PFSK-1 (cell line): ENCODE measurements at regions not wholly inside any gene's neighbourhood (a gene's known extent, or its start where the extent isn't known, plus 50 kb on each side); places are given as distances from the start of the nearest gene placed in this dataset.

ENCODE experiments used
- FOXP2 ChIP-seq: optimal IDR thresholded peaks from 2 replicates; pipeline ENCODE3; 2011; ENCODE audit warnings: borderline replicate concordance, control low read depth, inconsistent platforms; ENCODE audit not compliant: insufficient read depth; ENCODE audit errors: extremely low read length, extremely low read depth
- POLR2AphosphoS5 ChIP-seq: IDR thresholded peaks from 2 replicates; pipeline ENCODE4 v1.6.1; 2012; ENCODE audit warnings: low read depth, mild to moderate bottlenecking, control low read depth, low read length, moderate library complexity
- REST ChIP-seq, 2 experiments: IDR thresholded peaks; 2 replicates each; pipeline versions ENCODE4 v1.6.1 to v1.8.0; 2011 to 2012; ENCODE audit warnings: low read depth in 2 of 2, low read length in 2 of 2, control low read depth in 1 of 2, inconsistent platforms in 1 of 2, mild to moderate bottlenecking in 1 of 2, moderate library complexity in 1 of 2; ENCODE audit not compliant: insufficient read depth in 1 of 2
- SIN3A ChIP-seq: IDR thresholded peaks from 2 replicates; pipeline ENCODE4 v1.6.1; 2012; ENCODE audit warnings: mild to moderate bottlenecking, low read length, moderate library complexity, borderline replicate concordance; ENCODE audit not compliant: insufficient read depth
- TAF1 ChIP-seq: IDR thresholded peaks from 2 replicates; pipeline ENCODE4 v1.6.1; 2012; ENCODE audit warnings: low read length, control low read depth, borderline replicate concordance; ENCODE audit not compliant: insufficient read depth

GRCh38 chr3:168705412-168705811 is 609.7 kb upstream of the GOLIM4 start:
- TF ChIP-seq TAF1 (no peak), POLR2AphosphoS5 (no peak), SIN3A (no peak), FOXP2 (no peak), REST (IDR thresholded peaks at IDR 0.05; ENCODE audit: insufficient read depth in 1 of 2, low read depth in 2 of 2, low read length in 2 of 2) (no peak)

- no peak for TF ChIP-seq REST (IDR thresholded peaks at IDR 0.05; ENCODE audit: insufficient read depth in 1 of 2, low read depth in 2 of 2, low read length in 2 of 2)
- no peak for TF ChIP-seq SIN3A
- no peak for TF ChIP-seq POLR2AphosphoS5
- TF ChIP-seq TAF1: no peak
Measured at GRCh38 chr3:168696051-168696450, 600.3 kb upstream of the GOLIM4 start.

- TF ChIP-seq FOXP2 (no peak), POLR2AphosphoS5 (no peak), REST (IDR thresholded peaks at IDR 0.05; ENCODE audit: insufficient read depth in 1 of 2, low read depth in 2 of 2, low read length in 2 of 2) (no peak), SIN3A (no peak), TAF1 (no peak)
Measured at GRCh38 chr3:168693870-168694269, 598.1 kb upstream of the GOLIM4 start.

GRCh38 chr3:168688267-168688666 is 592.5 kb upstream of the GOLIM4 start:
- TF ChIP-seq POLR2AphosphoS5: no peak
- TF ChIP-seq SIN3A: no peak
- no peak for TF ChIP-seq TAF1
- no peak for TF ChIP-seq REST (IDR thresholded peaks at IDR 0.05; ENCODE audit: insufficient read depth in 1 of 2, low read depth in 2 of 2, low read length in 2 of 2)
- TF ChIP-seq FOXP2: no peak

GRCh38 chr3:168684519-168684918 is 588.8 kb upstream of the GOLIM4 start:
- no peak for TF ChIP-seq POLR2AphosphoS5
- no peak for TF ChIP-seq SIN3A
- no peak for TF ChIP-seq REST (IDR thresholded peaks at IDR 0.05; ENCODE audit: insufficient read depth in 1 of 2, low read depth in 2 of 2, low read length in 2 of 2)
- no peak for TF ChIP-seq TAF1
- TF ChIP-seq FOXP2: no peak
